Activated naive CD4-positive, alpha-beta T cell treated with Interleukin-2 at 50 U/mL for 16 hours (primary cell): ENCODE measurements at regions not wholly inside any gene's neighbourhood (a gene's known extent, or its start where the extent isn't known, plus 50 kb on each side); places are given as distances from the start of the nearest gene placed in this dataset.

Experiments used
- DNase-seq: peaks from one replicate; pipeline ENCODE4 v3.0.0-alpha.2; 2020

- DNase-seq, result no peak
Observed at GRCh38 chr16:73663720-73664119, 615.8 kb upstream of the ZFHX3 start.

GRCh38 chr16:73636196-73636595 is 588.3 kb upstream of the ZFHX3 start:
- no peak for DNase-seq

GRCh38 chr16:73629011-73629410 is 581.1 kb upstream of the ZFHX3 start:
- DNase-seq, result no peak

- no peak for DNase-seq
Observed at GRCh38 chr16:73617738-73618137, 569.8 kb upstream of the ZFHX3 start.

- no peak for DNase-seq
Observed at GRCh38 chr16:73616770-73617169, 568.8 kb upstream of the ZFHX3 start.

GRCh38 chr16:73616166-73616753 is 568.3 kb upstream of the ZFHX3 start:
- no peak for DNase-seq

GRCh38 chr16:73615071-73615940 is 567.4 kb upstream of the ZFHX3 start:
- DNase-seq, result no peak

- no peak for DNase-seq
Observed at GRCh38 chr16:73614131-73614530, 566.2 kb upstream of the ZFHX3 start.

- DNase-seq, result no peak
Observed at GRCh38 chr16:73610605-73611156, 562.8 kb upstream of the ZFHX3 start.

- no peak for DNase-seq
Observed at GRCh38 chr16:73610160-73610559, 562.2 kb upstream of the ZFHX3 start.

- DNase-seq, result no peak
Observed at GRCh38 chr16:73608911-73609310, 561.0 kb upstream of the ZFHX3 start.

GRCh38 chr16:73605309-73605708 is 557.4 kb upstream of the ZFHX3 start:
- no peak for DNase-seq

- no peak for DNase-seq
Observed at GRCh38 chr16:73601911-73602310, 554.0 kb upstream of the ZFHX3 start.

GRCh38 chr16:73599870-73600269 is 551.9 kb upstream of the ZFHX3 start:
- no peak for DNase-seq

- DNase-seq, result no peak
Observed at GRCh38 chr16:73599351-73599750, 551.4 kb upstream of the ZFHX3 start.

- no peak for DNase-seq
Observed at GRCh38 chr16:73584157-73584556, 536.2 kb upstream of the ZFHX3 start.

GRCh38 chr16:73572135-73572828 is 524.4 kb upstream of the ZFHX3 start:
- no peak for DNase-seq

GRCh38 chr16:73569266-73569980 is 521.5 kb upstream of the ZFHX3 start:
- DNase-seq, result no peak

- no peak for DNase-seq
Observed at GRCh38 chr16:73568769-73569168, 520.8 kb upstream of the ZFHX3 start.

- no peak for DNase-seq
Observed at GRCh38 chr16:73565925-73566324, 518.0 kb upstream of the ZFHX3 start.

GRCh38 chr16:73565263-73565662 is 517.3 kb upstream of the ZFHX3 start:
- no peak for DNase-seq

- no peak for DNase-seq
Observed at GRCh38 chr16:73563709-73564108, 515.8 kb upstream of the ZFHX3 start.

- no peak for DNase-seq
Observed at GRCh38 chr16:73560497-73560896, 512.6 kb upstream of the ZFHX3 start.
